Stimulated activated CD8-positive, alpha-beta memory T cell treated with anti-CD3 and anti-CD28 coated beads, Interleukin-12 subunit alpha, Interleukin-12 subunit beta, amount 100 ng/mL, for 1 hour (primary cell): ENCODE measurements at regions not wholly inside any gene's neighbourhood (a gene's known extent, or its start where the extent isn't known, plus 50 kb on each side); places are given as distances from the start of the nearest gene placed in this dataset.

Experiments used
- DNase-seq: peaks from one replicate; pipeline ENCODE4 v3.0.0-alpha.2; 2020; ENCODE audit warnings: low read depth

DNA sequence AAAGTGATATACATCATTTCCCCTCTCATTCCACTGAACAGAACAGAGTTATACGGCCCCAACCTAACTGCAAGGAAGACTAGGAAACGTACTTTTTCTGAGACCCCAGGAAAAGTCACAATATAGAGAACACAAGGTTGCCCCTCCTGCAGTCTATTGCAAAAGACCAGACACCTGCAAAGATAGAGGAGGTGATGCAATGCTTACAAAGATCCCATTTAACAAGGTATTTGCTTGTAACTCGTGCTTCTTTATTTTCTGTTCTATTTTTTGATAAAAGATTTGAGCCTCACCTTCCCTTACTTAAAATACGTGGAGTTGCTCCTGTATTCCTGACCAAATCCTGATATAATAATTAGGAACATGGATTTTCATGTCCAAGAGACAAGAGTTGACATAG, 793.0 kb upstream of the ID2 start:
- DNase-seq: no peak

DNA sequence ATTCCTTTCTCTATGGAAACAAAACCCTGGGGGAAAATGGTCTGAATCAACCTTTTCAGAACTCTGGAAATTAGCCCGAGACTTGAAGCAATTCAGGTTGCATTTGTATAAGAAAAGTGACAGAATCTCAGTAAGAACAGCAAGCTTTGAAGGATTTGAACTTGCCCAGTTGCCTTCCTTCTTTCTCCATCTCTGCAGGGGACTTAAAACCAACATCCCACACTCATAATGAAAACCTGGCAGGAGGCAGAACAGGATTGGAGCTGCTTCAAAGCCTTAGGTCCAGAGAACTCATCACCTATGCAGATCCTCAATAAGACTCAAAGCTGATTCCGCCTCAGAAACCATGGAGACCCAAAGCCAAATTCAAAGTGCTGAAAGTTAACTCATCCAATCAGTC, 790.5 kb upstream of the ID2 start:
- DNase-seq: no peak

DNA sequence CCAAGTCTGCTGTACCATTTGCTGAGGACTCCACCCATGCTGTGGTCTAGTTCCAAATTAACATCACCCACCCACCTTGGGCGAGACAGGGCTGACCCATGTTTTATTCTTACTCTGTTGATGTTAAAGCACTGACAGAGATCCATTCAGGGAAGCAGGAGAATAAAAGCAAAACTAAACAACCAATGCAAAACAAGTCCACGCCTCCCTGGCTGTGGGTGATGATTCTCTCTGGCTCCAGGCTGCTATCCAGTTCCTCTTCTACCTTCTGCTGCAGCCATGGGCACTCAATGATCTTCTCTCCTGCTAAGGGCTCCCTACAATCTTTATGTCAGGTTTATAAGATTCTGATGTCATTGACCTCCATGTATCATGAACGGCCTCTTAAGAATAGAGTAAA, 786.6 kb upstream of the ID2 start:
- no peak for DNase-seq

DNA sequence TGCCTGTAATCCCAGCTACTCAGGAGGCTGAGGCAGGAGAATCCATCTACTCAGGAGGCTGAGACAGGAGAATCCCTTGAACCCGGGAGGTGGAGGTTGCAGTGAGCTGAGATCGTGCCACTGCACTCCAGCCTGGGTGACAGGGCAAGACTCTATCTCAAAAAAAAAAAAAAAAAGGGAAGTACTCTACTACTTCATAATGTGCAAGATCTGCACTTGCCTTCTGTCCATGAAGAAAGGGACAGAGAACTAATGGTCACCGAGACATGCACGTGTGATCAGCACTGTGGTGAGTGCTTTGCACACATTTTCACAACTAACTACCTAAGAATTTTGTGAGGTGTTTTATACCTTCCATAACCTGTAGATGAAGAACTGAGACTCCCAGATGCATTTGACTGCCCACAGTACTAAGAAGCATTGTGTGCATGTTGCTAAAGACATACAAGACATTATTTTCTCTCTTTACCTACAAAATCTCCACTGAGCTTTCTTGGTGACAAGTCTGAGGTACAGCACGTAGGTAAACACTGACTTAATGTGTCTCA, 784.8 kb upstream of the ID2 start:
- DNase-seq: no peak

DNA sequence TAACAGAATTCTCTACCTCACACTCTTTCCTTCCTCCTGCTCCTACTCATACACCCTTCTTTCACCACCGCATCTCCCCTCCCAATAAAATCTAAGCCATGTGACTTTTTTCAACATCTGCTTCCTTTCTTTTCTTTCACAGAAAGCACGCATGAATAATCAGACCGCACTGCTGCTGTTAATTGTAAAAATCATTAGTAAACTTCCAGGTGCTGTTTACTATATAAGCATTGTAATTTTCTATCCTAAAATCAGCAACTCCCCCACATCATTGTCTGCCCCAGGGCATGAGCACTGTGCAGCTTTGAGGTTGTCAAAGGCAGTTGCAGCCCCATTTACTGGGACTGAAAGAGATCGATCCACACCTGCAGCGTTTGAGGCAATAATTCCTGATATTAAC, 782.6 kb upstream of the ID2 start:
- DNase-seq: no peak

DNA sequence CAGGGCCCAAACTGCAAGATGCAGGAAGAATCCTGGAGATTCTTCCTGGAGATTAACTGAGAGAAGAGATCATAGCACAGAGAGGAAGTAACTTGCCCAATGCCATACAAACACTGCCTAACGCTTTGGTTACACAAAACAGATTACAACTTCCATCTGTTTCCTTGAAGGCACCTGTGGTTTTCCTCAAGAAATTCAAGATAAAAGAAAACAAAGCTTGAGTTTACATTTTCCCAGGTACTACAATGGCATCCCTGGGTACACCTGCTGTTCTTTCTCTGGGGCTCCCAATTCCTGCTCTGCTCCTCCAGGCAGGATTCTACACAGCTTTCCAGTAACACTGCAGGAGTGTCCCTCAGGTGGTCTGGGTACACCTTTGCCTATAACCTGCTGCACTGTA, 781.9 kb upstream of the ID2 start:
- DNase-seq: no peak

DNA sequence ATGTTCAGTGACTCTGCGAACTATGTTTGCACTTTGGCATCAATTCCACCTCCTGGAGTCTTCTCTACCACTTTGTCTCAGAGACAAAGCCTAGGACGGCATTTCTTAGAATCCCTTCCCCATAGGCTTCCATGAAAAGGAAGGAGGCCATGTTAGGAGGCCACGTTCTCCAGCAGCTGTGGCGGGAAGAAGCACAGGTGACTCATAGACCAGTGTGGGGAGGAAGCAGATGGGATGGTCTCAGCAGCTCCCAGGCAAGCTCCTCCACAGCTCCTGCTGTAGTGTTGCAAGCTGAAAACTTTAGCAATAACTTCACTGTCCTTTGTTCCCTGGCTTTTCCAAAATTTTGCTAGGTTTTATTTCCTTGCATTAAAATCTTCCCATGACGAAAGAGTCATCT, 781.3 kb upstream of the ID2 start:
- no peak for DNase-seq

DNA sequence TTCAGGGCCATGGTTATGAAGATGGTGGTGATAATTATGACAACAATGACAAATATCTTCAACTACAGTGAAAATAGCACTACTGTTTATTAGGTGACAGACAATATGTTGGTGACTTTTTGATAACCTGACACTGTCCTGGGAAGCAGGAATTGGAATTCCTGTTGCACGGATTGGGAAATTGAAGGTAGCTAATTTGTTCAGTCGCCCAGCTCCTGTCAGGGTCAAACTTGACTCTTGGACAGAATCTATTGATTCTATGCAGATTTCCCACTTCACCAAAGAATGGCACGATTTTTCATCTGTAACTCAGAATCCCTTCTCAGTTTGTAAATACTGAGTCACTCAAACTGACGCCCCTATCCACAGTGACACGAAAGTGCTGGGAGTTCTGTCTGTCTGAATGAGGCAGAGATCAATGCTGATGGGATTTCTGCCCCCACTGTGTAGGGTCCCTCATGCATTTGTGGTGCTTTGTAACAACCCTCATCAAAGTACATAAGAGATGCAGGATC, 779.5 kb upstream of the ID2 start:
- DNase-seq: no peak

DNA sequence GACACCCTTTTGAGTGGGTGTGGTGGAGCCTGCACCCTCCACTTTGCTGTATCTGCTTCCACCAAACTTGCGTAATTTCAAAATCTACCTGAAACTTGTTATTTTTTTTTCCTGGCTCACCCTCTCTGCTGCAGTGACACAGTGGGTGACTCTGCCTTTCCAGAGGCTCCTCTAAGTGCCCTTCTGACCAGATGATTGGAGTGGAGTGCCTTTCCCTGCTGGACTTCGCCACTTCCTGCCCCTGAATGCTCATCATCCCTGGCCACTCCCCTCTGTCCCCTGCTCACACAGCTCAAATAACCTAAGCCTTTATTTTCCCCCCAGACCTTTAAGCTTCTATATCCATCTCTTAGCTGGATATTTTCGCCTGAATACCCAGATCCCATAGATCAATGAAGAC, 777.5 kb upstream of the ID2 start:
- DNase-seq: no peak

DNA sequence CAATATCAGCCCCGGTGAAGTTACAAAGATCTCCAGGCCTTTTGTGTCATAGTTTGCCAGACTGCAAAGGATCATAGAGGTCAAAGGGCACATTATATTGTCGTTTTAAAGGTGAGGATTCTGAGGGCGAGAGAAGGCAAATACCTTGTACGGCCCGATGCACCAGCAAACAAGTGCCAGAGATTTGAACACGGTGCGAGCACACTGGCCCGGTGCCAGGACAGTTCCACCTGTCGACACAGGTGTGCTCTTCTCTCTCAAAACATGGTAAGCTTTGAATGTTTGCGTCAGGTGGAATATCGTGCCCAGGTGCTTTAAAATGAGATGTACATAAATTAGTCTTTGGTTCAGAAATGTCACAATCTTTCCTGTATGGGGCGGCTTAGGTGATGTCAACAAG, 776.1 kb upstream of the ID2 start:
- no peak for DNase-seq

DNA sequence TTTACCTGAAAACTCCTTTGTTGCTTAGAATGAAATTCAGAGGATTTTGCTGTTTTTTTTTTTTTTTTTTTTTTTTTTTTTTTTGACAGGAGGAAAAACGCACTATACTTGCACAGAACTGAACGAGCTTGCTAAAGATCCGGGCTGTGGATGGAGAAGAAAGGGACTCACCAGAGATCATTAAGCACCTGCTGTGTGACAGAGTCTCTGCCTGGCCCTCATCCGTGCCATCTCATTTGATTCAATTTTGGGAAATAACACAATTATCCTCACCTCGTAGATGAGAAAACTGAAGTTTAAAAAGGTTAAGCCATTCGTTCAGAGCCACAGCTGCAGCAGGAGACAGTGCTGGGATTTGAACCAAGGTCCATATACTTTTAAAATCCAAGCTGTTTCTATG, 775.4 kb upstream of the ID2 start:
- DNase-seq: no peak

DNA sequence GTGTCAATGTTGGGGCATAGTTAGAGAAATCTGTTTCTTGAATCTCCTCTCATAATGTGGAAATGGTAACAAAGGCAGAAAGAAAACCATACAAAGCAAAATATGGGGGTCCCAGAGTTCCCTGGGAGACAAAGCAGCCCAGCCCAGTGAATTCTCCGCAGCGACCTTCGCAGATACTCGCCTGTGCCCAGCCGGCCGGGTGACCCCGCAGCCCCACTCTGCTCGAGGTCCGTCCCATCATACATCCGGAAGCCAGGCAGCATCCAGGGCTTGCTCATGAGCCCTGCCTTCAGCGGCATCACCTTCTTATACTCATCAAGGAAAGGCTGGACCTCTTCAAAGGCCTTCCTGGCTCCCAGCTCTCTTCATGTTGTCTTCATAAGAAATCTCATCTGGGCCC, 774.8 kb upstream of the ID2 start:
- DNase-seq: no peak

DNA sequence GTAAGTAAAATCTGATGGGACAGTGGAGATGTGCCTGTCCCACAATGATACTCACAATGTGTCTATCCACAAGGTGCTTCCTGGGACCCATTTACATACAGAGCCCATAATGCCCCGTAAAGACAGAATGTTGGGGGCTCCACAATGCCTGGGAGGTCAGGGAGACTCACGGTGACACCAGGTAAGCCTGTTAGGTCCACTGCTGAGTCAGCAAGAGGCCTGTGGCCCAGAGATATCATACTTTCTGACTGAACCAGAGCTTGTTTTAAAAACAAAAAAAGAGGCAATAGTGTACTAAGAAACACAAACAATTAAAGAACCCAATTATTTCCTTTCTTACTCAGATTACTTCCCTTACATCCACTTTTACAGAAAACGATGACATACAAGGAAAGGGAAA, 771.1 kb upstream of the ID2 start:
- no peak for DNase-seq

DNA sequence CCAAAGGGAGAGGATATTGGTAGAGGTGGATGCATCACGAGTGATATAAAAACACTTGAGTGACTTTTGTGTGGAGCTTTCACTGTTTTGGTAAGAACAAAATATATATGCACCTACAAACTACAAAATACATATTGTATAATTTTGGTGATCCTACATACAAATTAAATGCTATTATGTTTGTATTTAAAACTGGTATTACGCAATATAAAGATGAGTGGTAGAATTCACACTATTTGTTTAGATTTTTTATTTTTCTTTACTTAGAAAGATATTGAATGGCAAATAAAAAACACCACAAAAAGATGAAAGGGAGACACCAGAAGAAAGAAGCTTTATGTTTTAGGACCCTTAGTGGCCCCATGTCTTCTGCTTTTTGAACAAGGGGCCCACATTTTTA, 770.7 kb upstream of the ID2 start:
- no peak for DNase-seq

DNA sequence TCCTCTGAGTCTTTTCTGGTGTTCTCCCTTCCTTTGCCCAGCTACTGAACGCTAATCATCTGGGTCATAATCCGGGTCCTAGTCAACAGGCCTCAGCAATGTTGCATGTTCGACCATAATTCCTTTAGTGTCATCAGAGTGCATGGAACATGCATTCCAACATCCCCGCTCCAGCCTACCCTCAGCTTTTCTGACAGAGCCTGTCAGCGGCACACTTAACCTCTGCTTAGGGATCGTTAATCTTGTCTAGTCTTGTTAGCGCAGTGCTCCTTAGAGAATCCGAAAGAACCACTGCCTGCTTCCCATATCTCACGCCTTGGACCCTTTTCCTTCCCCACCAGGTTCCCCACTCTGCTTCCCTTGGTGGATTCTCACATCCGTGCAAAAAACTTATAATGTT, 767.9 kb upstream of the ID2 start:
- no peak for DNase-seq

DNA sequence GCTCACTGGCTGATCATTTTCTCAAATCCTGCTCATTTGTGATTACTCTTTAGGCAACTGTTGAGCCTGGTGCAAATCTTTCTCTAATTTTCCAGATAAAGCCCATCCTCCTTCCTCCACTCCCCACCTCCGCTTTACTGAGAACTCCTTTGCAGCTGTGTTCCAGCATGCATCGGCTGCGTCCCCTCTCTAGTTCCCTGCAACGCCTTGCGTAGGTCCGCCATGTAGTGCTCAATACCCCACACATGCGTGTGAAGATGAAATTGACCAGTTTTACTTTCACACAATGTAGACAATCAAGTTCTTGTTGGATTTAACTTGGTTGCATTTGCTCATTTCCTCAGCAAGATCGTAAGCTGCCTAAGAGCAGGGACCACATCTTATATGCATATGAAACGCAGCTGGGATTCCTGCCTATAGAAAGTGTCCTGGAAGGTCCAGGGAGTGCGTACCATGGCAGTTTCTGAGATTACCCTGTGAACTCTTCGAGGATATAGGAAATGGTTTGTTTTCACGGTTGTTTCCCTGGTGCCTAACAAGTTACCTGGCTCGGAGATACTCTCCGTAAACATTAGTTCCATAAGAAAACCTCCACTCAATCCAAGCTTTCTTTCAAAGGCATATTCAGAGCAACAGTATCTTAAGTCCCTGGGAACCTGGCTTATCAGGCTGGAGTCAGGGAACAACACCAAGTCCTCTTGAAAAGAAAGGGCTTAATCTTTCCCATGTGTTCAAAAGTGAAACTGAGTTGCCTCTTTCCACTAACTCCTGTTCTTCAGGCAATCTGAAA, 766.4 kb upstream of the ID2 start:
- DNase-seq: no peak

DNA sequence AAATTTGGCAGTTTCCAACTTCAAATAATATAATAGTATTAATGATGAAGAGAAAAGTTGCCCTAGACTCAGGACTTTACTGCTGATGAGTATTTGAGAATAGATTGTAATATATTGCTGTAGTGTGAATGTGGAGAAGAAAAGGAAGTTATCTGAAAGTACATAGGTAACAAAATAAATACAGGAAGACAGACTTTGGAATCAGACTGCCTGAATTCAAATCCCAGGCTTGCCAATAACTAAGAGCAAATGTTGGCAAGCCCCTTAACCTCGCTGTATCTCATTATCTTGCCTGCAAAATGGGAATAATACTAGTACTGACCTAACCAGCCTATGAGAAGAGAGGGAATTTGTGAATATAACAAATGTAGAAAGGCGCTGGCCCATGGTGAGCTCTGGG, 765.2 kb upstream of the ID2 start:
- DNase-seq: no peak

DNA sequence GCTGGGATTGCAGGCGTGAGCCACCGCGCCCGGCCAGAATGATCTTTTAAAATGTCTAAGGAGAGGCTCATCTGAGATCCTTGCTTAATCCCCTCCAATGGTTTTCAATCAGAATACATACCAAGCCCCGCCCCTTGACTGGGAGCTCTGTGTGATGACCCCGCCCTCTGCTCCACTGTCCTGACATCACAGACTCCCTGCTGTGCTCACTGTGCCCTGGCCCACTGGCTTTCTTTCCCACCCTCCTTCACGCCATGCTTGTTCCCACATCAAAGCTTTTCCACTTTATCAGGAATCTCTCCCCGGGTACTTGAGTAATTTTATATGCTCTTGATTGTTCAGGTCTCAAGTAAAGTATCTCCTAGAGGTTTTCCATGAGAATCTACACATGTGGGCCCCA, 762.3 kb upstream of the ID2 start:
- DNase-seq: no peak

DNA sequence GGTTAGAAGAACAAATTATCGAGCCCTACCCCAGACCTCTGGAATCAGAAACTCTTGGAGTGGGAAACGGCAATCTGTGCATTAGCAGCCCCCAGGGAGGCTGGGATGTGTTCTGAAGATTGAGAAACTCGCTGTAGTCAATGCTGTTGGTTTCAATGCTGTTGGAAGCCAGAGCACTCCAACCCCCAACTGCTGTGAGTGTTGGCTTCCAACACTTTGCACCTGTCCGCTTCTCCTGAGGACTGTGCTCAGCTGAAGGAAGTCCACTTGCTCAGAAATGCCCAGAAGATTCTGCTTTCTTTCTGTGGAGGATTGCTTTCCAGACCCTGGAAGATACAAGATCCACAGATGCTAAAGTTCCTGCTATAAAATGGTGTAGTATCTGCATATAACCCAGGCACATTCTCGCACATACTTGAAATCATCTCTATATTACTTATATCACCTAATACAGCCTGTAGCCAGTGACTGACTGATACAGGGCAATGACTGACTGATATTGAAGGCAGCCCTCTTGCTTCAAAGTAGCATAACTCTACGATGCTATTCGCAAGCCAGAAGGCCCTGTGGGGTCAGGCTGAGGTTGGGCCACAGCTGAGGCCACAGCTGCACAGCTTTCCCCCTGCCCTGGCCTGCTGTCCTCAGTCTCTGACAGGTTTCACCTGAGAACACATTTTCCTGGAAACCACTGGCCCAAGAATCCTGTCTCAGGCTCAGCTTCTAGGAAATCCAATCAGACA, 757.7 kb upstream of the ID2 start:
- no peak for DNase-seq

DNA sequence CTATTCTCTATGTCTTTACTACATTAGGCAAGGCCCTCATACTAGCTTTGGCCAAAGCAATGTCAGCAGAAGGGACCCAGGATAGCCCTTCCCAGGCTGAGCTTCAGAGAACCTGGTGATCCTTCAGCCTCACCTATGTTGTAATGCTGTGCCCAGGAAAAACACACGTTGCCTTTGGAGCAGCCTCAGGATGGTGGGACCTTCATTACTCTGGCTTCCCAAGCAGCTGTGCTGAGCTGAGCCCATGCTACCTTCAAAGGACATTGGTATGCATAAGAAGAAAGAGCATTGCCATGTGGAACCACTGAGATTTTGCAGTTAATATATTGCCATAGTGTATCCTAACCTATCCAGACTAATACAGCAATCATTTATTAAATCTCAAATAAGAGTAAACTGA, 756.4 kb upstream of the ID2 start:
- DNase-seq: no peak

DNA sequence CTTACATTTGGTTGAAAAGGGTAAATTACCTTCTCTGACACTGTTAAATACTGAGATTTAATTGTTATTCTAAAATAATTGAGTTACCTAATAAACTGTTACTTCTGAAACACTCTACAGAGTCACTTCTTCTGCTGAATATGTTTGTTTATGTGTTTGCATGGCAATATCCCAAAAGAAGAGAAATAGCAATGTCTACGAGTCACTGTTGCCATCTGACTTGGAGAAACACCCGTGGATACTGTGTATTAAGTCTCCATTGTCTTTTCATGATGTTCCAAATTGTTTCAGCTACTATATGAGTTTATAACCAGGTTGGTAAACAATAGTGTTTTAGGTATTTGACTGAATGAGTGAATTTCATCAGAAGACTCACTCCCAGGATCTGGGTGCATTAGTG, 754.2 kb upstream of the ID2 start:
- DNase-seq: no peak

DNA sequence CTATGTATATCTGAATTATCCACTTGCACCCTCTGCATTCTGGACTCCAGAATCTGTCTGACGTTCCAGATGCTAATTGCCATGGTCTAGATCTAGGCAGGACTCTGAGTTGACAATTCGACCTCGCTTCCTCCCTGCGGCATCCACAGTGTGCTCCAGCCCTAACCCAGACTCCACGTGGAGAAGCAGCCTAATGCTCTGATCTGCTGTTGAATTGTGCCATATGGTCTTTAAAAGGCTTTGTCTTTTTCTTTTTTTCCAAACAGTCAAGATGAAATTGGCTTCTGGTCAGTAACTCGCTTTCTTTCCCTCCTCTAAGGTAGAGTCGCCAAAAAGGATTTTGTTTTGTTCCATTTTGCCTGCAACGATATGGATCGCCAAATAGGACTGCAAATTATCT, 752.6 kb upstream of the ID2 start:
- DNase-seq: no peak
